ENCODE measurements at regions not wholly inside any gene's neighbourhood (a gene's known extent, or its start where the extent isn't known, plus 50 kb on each side); places are given as distances from the start of the nearest gene placed in this dataset.
"Not testable (repeated sequence)": the region's sequence is repeated elsewhere in the genome, so short reads cannot be mapped to it uniquely, and the experiment has no call there.

DNA sequence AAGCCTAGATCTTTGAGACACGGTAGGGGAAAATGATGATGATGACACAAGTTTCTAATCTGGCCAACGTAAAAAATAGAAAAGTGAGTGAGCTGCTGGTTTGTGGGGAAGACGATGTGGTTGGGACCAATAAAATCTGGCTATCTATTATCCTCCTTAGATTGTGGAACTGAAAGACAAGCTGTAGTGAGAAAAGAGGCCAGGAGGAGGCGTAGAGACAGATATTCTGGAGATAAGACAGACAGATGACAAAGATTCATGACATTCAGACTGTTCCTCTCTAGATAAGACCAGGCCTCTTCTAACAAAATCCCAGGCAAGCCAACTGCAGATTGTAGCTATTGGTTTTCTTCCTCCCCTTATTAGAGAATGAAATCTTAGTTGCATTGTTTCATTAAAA, 376.3 kb upstream of the UBE2E3 start:
- TF ChIP-seq, protein P1, sequence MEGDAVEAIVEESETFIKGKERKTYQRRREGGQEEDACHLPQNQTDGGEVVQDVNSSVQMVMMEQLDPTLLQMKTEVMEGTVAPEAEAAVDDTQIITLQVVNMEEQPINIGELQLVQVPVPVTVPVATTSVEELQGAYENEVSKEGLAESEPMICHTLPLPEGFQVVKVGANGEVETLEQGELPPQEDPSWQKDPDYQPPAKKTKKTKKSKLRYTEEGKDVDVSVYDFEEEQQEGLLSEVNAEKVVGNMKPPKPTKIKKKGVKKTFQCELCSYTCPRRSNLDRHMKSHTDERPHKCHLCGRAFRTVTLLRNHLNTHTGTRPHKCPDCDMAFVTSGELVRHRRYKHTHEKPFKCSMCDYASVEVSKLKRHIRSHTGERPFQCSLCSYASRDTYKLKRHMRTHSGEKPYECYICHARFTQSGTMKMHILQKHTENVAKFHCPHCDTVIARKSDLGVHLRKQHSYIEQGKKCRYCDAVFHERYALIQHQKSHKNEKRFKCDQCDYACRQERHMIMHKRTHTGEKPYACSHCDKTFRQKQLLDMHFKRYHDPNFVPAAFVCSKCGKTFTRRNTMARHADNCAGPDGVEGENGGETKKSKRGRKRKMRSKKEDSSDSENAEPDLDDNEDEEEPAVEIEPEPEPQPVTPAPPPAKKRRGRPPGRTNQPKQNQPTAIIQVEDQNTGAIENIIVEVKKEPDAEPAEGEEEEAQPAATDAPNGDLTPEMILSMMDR (conservative IDR thresholded peaks at IDR 0.05) = peak; percentile 57
- no peak overlapping the region for H3K4me3 Mint-ChIP-seq
- DNase-seq (ENCODE audit: low read depth, low spot score) = no peak
- H3K4me1 Mint-ChIP-seq = peaks cover 3% of the 10 kb centered on the region
- no peaks in the 10 kb centered on the region for H3K9me3 Mint-ChIP-seq
- no peak overlapping the region for H3K27ac Mint-ChIP-seq (ENCODE audit: unreplicated experiment)
- no peaks in the 10 kb centered on the region for H3K27me3 Mint-ChIP-seq (ENCODE audit: low read depth)
- H3K36me3 Mint-ChIP-seq (ENCODE audit: low read depth) = no peaks in the 10 kb centered on the region

DNA sequence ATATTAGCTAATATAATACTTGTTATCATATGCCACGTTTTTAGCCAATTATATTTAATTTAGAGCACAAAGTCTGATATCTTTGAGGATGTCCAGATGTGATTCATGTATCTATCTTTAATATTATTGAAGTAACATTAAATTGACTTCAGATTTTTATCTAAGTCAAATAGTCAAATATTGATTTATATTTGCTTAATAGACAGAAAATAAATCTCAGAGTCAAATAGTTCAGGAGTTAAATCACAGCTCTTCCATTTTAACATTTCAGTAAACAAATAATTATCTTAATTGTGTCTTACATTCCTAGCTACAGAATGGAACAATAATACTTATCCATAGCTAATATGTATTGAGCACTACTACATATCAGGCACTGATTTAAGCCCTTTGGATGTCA, 379.4 kb upstream of the UBE2E3 start:
- DNase-seq (ENCODE audit: low read depth, low spot score) = no peak
- no peak overlapping the region for H3K27ac Mint-ChIP-seq (ENCODE audit: unreplicated experiment)
- TF ChIP-seq, protein P1 (conservative IDR thresholded peaks at IDR 0.05) = no peak
- no peaks in the 10 kb centered on the region for H3K4me1 Mint-ChIP-seq
- no peak overlapping the region for H3K4me3 Mint-ChIP-seq
- H3K27me3 Mint-ChIP-seq (ENCODE audit: low read depth) = no peaks in the 10 kb centered on the region
- H3K36me3 Mint-ChIP-seq (ENCODE audit: low read depth) = no peaks in the 10 kb centered on the region
- H3K9me3 Mint-ChIP-seq = no peaks in the 10 kb centered on the region

- H3K27me3 Mint-ChIP-seq (ENCODE audit: low read depth) = no peaks in the 10 kb centered on the region
- H3K9me3 Mint-ChIP-seq = no peaks in the 10 kb centered on the region
- H3K36me3 Mint-ChIP-seq (ENCODE audit: low read depth) = no peaks in the 10 kb centered on the region
- DNase-seq (ENCODE audit: low read depth, low spot score) = no peak
- TF ChIP-seq, protein P1 (conservative IDR thresholded peaks at IDR 0.05) = no peak
- no peak overlapping the region for H3K27ac Mint-ChIP-seq (ENCODE audit: unreplicated experiment)
- H3K4me3 Mint-ChIP-seq = no peak overlapping the region
- no peaks in the 10 kb centered on the region for H3K4me1 Mint-ChIP-seq
Observed at GRCh38 chr2:180599804-180600203, 380.6 kb upstream of the UBE2E3 start.

DNA sequence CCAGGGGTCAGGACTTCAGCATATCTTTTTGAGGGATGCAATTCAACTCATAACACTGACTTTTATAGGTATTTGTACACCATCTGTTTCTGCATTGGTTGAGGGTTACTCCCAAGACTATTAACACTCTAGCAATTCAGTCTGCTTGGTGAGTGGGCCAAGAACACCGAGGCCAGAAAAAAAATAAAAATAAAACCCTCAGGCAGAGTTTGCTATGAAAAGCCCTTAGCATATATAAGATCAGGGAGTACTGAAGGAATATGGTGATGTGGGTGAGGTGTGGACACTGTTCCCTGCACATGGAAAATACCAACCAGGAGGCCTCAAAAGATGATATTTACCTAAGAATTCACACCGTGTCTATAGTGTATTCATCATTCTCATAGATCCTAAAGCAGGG, 383.2 kb upstream of the UBE2E3 start:
- Mint-ChIP-seq H3K4me1 (no peaks in the 10 kb centered on the region), H3K27me3 (ENCODE audit: low read depth) (no peaks in the 10 kb centered on the region), H3K9me3 (no peaks in the 10 kb centered on the region), H3K4me3 (no peak overlapping the region), H3K27ac (ENCODE audit: unreplicated experiment) (no peak overlapping the region), H3K36me3 (ENCODE audit: low read depth) (no peaks in the 10 kb centered on the region)
- TF ChIP-seq, protein P1 (conservative IDR thresholded peaks at IDR 0.05) = no peak
- DNase-seq (ENCODE audit: low read depth, low spot score) = no peak

DNA sequence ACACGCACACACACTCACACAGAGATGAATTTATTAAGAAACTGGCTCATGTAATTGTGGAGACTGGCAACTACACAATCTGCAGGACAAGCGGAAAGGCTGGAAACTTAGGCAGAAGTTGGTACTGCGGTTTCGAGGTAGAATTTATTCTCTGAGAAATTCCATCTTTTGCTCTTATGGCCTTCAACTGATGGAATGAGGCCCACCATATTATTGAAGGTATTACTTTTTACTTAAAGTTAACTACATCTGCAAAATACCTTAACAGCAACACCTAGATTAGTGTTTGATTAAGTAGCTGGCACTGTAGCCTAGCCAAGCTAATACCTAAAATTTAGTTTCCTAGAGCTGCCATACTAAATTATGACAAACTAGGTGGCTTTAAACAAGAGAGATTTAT, 384.0 kb upstream of the UBE2E3 start:
- no peaks in the 10 kb centered on the region for H3K27me3 Mint-ChIP-seq (ENCODE audit: low read depth)
- TF ChIP-seq, protein P1 (conservative IDR thresholded peaks at IDR 0.05) = no peak

GRCh38 chr2:180591947-180592346, 388.5 kb upstream of the UBE2E3 start:
- no peaks in the 10 kb centered on the region for H3K27me3 Mint-ChIP-seq (ENCODE audit: low read depth)
- no peak for DNase-seq (ENCODE audit: low read depth, low spot score)
- no peak overlapping the region for H3K4me3 Mint-ChIP-seq
- H3K9me3 Mint-ChIP-seq = peaks cover 3% of the 10 kb centered on the region
- no peak overlapping the region for H3K27ac Mint-ChIP-seq (ENCODE audit: unreplicated experiment)
- no peaks in the 10 kb centered on the region for H3K36me3 Mint-ChIP-seq (ENCODE audit: low read depth)
- TF ChIP-seq, protein P1 (conservative IDR thresholded peaks at IDR 0.05) = no peak
- H3K4me1 Mint-ChIP-seq = no peaks in the 10 kb centered on the region

More for the DNA sequence above, 384.0 kb upstream of the UBE2E3 start:
- Mint-ChIP-seq H3K9me3 (no peaks in the 10 kb centered on the region), H3K4me3 (no peak overlapping the region), H3K4me1 (no peaks in the 10 kb centered on the region), H3K27ac (ENCODE audit: unreplicated experiment) (no peak overlapping the region), H3K36me3 (ENCODE audit: low read depth) (no peaks in the 10 kb centered on the region)
- DNase-seq (ENCODE audit: low read depth, low spot score) = no peak

DNA sequence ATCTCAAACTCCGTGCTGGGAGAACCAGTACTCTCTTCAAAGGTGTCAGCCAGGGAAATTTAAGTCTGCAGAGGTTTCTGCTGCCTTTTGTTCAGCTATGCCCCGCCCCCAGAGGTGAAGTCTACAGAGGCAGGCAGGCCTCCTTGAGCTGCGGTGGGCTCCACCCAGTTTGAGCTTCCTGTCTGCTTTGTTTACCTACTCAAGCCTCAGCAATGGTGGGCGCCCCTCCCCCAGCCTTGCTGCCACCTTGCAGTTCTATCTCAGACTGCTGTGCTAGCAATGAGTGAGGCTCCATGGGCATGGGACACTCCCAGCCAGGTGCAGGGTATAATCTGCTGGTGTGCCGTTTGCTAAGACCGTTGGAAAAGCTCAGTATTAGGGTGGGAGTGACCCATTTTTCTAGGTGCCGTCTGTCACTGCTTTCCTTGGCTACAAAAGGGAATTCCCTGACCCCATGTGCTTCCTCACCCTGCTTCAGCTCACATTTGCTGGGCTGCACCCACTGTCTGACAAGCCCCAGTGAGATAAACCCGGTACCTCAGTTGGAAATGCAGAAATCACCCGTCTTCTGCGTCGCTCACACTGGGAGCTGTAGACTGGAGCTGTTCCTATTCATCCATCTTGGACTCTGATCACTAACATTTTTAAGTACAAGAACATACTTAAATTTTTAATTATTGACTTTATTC, 389.2 kb upstream of the UBE2E3 start:
- H3K4me3 Mint-ChIP-seq; H3K36me3 Mint-ChIP-seq (ENCODE audit: low read depth); H3K9me3 Mint-ChIP-seq; H3K27me3 Mint-ChIP-seq (ENCODE audit: low read depth); H3K27ac Mint-ChIP-seq (ENCODE audit: unreplicated experiment); DNase-seq (ENCODE audit: low read depth, low spot score); H3K4me1 Mint-ChIP-seq: not testable (repeated sequence)
